KMS-11 (cell line): ENCODE measurements at regions not wholly inside any gene's neighbourhood (a gene's known extent, or its start where the extent isn't known, plus 50 kb on each side); places are given as distances from the start of the nearest gene placed in this dataset.

Experiments
- H2AFZ ChIP-seq: fragments of 200-600 bp; sonication (generic); 2 replicates; pipeline ENCODE4 v1.6.1; 2016; ENCODE audit warnings: antibody characterized with exemption, mixed run types, low read depth
- H3K27ac ChIP-seq: fragments of 200-600 bp; sonication (generic); 2 replicates; pipeline ENCODE4 v1.6.1; 2016; ENCODE audit warnings: mild to moderate bottlenecking, mixed run types
- H3K27me3 ChIP-seq: fragments of 200-600 bp; sonication (generic); 2 replicates; pipeline ENCODE4 v1.6.1; 2017; ENCODE audit warnings: mild to moderate bottlenecking, low read depth, mixed run types, moderate library complexity; ENCODE audit not compliant: insufficient read depth
- H3K36me3 ChIP-seq: fragments of 200-600 bp; sonication (generic); 2 replicates; pipeline ENCODE4 v1.6.1; 2017; ENCODE audit warnings: mild to moderate bottlenecking, mixed run types; ENCODE audit not compliant: insufficient read depth
- H3K4me1 ChIP-seq: fragments of 200-600 bp; sonication (generic); 2 replicates; pipeline ENCODE4 v1.6.1; 2016; ENCODE audit warnings: mild to moderate bottlenecking, low read depth, mixed run types; ENCODE audit not compliant: poor library complexity, severe bottlenecking
- H3K4me2 ChIP-seq: fragments of 200-600 bp; sonication (generic); 2 replicates; pipeline ENCODE4 v1.7.0; 2016; ENCODE audit warnings: mild to moderate bottlenecking, mixed run types
- H3K4me3 ChIP-seq: fragments of 200-600 bp; sonication (generic); IDR thresholded peaks from 2 replicates; pipeline ENCODE4 v1.6.1; 2017; ENCODE audit warnings: low read depth, low read length, mixed read lengths; ENCODE audit not compliant: insufficient read depth
- H3K79me2 ChIP-seq: fragments of 200-600 bp; sonication (generic); 2 replicates; pipeline ENCODE4 v1.6.1; 2016; ENCODE audit warnings: low read depth, mixed run types; ENCODE audit not compliant: insufficient read depth
- H3K9ac ChIP-seq: fragments of 200-600 bp; sonication (generic); 2 replicates; pipeline ENCODE4 v1.6.1; 2016; ENCODE audit warnings: mild to moderate bottlenecking, mixed run types
- H4K20me1 ChIP-seq: fragments of 200-600 bp; sonication (generic); 2 replicates; pipeline ENCODE4 v1.6.1; 2016; ENCODE audit warnings: mild to moderate bottlenecking, mixed run types; ENCODE audit not compliant: insufficient read depth
- CTCF ChIP-seq: fragments of 200-600 bp; sonication (generic); conservative IDR thresholded peaks from 2 replicates; pipeline ENCODE4 v1.6.1; 2017; ENCODE audit warnings: low read depth, mild to moderate bottlenecking, antibody characterized with exemption, low read length, moderate library complexity, mixed read lengths

- Histone ChIP-seq H4K20me1 (no peaks in the 10 kb centered on the region), H3K36me3 (no peaks in the 10 kb centered on the region), H3K27me3 (no peaks in the 10 kb centered on the region), H3K9ac (no peak overlapping the region), H3K4me1 (no peaks in the 10 kb centered on the region), H3K27ac (no peak overlapping the region), H2AFZ (no peak overlapping the region), H3K79me2 (no peaks in the 10 kb centered on the region), H3K4me2 (no peak overlapping the region), H3K4me3 (no peak overlapping the region)
- TF ChIP-seq CTCF: no peak
Measured at GRCh38 chr19:32227561-32228165, 117.7 kb upstream of the ZNF507 start.

DNA sequence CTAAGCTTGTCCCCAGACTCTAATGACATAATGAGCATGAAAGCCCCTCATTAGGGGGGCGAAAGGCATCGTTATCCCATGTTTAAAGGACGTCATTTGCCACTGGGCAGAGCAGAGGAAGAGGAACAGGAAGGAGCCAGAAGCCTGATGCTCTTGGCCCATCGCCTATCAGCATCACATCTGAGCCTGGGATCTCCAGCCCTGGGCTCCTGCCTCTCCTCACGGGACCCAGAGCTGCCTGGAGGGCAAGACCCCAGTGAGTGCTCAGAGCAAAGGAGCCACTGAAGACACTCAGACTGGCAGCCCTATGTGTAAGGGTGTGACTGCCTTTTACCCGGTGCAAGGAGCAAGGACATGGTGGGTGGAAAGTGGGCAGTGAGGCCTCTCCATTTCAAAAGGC, 115.0 kb upstream of the ZNF507 start:
- Histone ChIP-seq H3K4me3 (no peak overlapping the region), H4K20me1 (no peaks in the 10 kb centered on the region), H3K79me2 (no peaks in the 10 kb centered on the region), H3K27me3 (no peaks in the 10 kb centered on the region), H3K27ac (no peak overlapping the region), H3K4me1 (no peaks in the 10 kb centered on the region), H3K9ac (no peak overlapping the region), H2AFZ (no peak overlapping the region; the same call in 1 of the 2 replicates), H3K4me2 (no peak overlapping the region), H3K36me3 (no peaks in the 10 kb centered on the region)
- no peak for TF ChIP-seq CTCF

- Histone ChIP-seq H3K27ac (no peak overlapping the region), H3K4me3 (no peak overlapping the region), H3K9ac (no peak overlapping the region), H3K79me2 (no peaks in the 10 kb centered on the region), H2AFZ (no peak overlapping the region), H3K27me3 (no peaks in the 10 kb centered on the region), H3K4me1 (no peaks in the 10 kb centered on the region), H3K36me3 (no peaks in the 10 kb centered on the region), H4K20me1 (no peaks in the 10 kb centered on the region), H3K4me2 (no peak overlapping the region)
- no peak for TF ChIP-seq CTCF
Measured at GRCh38 chr19:32231020-32231419, 114.4 kb upstream of the ZNF507 start.

- no peak overlapping the region for H2AFZ ChIP-seq
- TF ChIP-seq CTCF: no peak
- no peaks in the 10 kb centered on the region for H4K20me1 ChIP-seq
- H3K36me3 ChIP-seq: no peaks in the 10 kb centered on the region
- no peak overlapping the region for H3K27ac ChIP-seq
- no peak overlapping the region for H3K9ac ChIP-seq
- no peak overlapping the region for H3K4me3 ChIP-seq
- no peak overlapping the region for H3K4me2 ChIP-seq
- no peaks in the 10 kb centered on the region for H3K79me2 ChIP-seq
- no peaks in the 10 kb centered on the region for H3K4me1 ChIP-seq
- H3K27me3 ChIP-seq: no peaks in the 10 kb centered on the region
Measured at GRCh38 chr19:32231691-32232090, 113.7 kb upstream of the ZNF507 start.
